Cardiac muscle cell (in vitro differentiated cells and primary cell): ENCODE measurements at regions not wholly inside any gene's neighbourhood (a gene's known extent, or its start where the extent isn't known, plus 50 kb on each side); places are given as distances from the start of the nearest gene placed in this dataset.

ENCODE experiments used
- DNase-seq, 2 donors: peaks; one replicate each; pipeline versions ENCODE4 v3.0.0 to v3.0.0-alpha.2; 2010 to 2017; ENCODE audit warnings: low read depth in 1 of 2, low spot score in 1 of 2
- H3K27ac ChIP-seq: fragments of 200-600 bp; sonication (generic); 2 replicates; pipeline ENCODE4 v1.5.1; 2016
- H3K27me3 ChIP-seq: fragments of 200-600 bp; sonication (generic); 2 replicates; pipeline ENCODE4 v1.6.0; 2016; ENCODE audit warnings: control low read depth
- H3K36me3 ChIP-seq: fragments of 200-600 bp; sonication (generic); 2 replicates; pipeline ENCODE4 v1.5.1; 2016; ENCODE audit warnings: control low read depth
- H3K4me1 ChIP-seq: fragments of 200-600 bp; sonication (generic); 2 replicates; pipeline ENCODE4 v1.8.1; 2017; ENCODE audit warnings: low read depth, mild to moderate bottlenecking, mixed run types
- H3K4me3 ChIP-seq: fragments of 200-600 bp; sonication (generic); 2 replicates; pipeline ENCODE4 v1.5.1; 2016; ENCODE audit warnings: mild to moderate bottlenecking
- H3K9me3 ChIP-seq: fragments of 200-600 bp; sonication (generic); 2 replicates; pipeline ENCODE4 v1.5.1; 2017; ENCODE audit warnings: low read depth, mild to moderate bottlenecking, control low read depth
- CTCF ChIP-seq: IDR thresholded peaks from 2 replicates; pipeline ENCODE4 v1.5.1; 2012; ENCODE audit warnings: low read depth, mild to moderate bottlenecking, low read length

GRCh38 chr1:4019606-4020331, 119.7 kb upstream of the C1orf174 start:
- Histone ChIP-seq H3K27me3 (no peaks in the 10 kb centered on the region), H3K27ac (no peak overlapping the region), H3K36me3 (no peaks in the 10 kb centered on the region), H3K4me3 (no peak overlapping the region), H3K9me3 (no peaks in the 10 kb centered on the region), H3K4me1 (no peaks in the 10 kb centered on the region)
- no peak for TF ChIP-seq CTCF
- DNase-seq = no peak

GRCh38 chr1:4020449-4020848, 120.4 kb upstream of the C1orf174 start:
- DNase-seq = no peak
- Histone ChIP-seq H3K36me3 (no peaks in the 10 kb centered on the region), H3K9me3 (no peaks in the 10 kb centered on the region), H3K27me3 (no peaks in the 10 kb centered on the region), H3K4me3 (no peak overlapping the region), H3K4me1 (no peaks in the 10 kb centered on the region), H3K27ac (no peak overlapping the region)
- TF ChIP-seq CTCF = no peak

- no peaks in the 10 kb centered on the region for H3K9me3 ChIP-seq
- H3K36me3 ChIP-seq = no peaks in the 10 kb centered on the region
- H3K4me3 ChIP-seq = no peak overlapping the region
- no peak for TF ChIP-seq CTCF
- H3K27ac ChIP-seq = no peak overlapping the region
- no peaks in the 10 kb centered on the region for H3K4me1 ChIP-seq
- H3K27me3 ChIP-seq = no peaks in the 10 kb centered on the region
- no peak for DNase-seq
Measured at GRCh38 chr1:4021136-4021973, 121.3 kb upstream of the C1orf174 start.

GRCh38 chr1:4021974-4022268, 121.8 kb upstream of the C1orf174 start:
- H3K4me1 ChIP-seq = no peaks in the 10 kb centered on the region
- H3K27me3 ChIP-seq = no peaks in the 10 kb centered on the region
- no peak for TF ChIP-seq CTCF
- no peak for DNase-seq
- no peak overlapping the region for H3K4me3 ChIP-seq
- no peaks in the 10 kb centered on the region for H3K9me3 ChIP-seq
- H3K36me3 ChIP-seq = no peaks in the 10 kb centered on the region
- H3K27ac ChIP-seq = no peak overlapping the region

- DNase-seq = no peak
- H3K36me3 ChIP-seq = no peaks in the 10 kb centered on the region
- H3K4me1 ChIP-seq = no peaks in the 10 kb centered on the region
- no peak overlapping the region for H3K4me3 ChIP-seq
- no peaks in the 10 kb centered on the region for H3K9me3 ChIP-seq
- TF ChIP-seq CTCF = no peak
- no peak overlapping the region for H3K27ac ChIP-seq
- H3K27me3 ChIP-seq = no peaks in the 10 kb centered on the region
Measured at GRCh38 chr1:4022715-4023114, 122.6 kb upstream of the C1orf174 start.
